CD4-positive, alpha-beta T cell treated with Interleukin-4 for 1 hour (primary cell): ENCODE measurements at regions not wholly inside any gene's neighbourhood (a gene's known extent, or its start where the extent isn't known, plus 50 kb on each side); places are given as distances from the start of the nearest gene placed in this dataset.
"Not testable (repeated sequence)": the region's sequence is repeated elsewhere in the genome, so short reads cannot be mapped to it uniquely, and the experiment has no call there.

ENCODE experiments used
- DNase-seq, 2 donors: peaks; one replicate each; pipeline ENCODE4 v3.0.0-alpha.2; 2020 to 2022

GRCh38 chr4:87716371-87717265 lies 66.5 kb downstream of the DMP1 start:
- DNase-seq: no peak

- no peak for DNase-seq
These were observed 67.4 kb downstream of the DMP1 start for GRCh38 chr4:87717276-87718031.

GRCh38 chr4:87718217-87718835 lies 68.2 kb downstream of the DMP1 start:
- DNase-seq: no peak

- DNase-seq: no peak
These were observed 70.1 kb downstream of the DMP1 start for GRCh38 chr4:87720094-87720691.

- not testable (repeated sequence) for DNase-seq
These were observed 74.1 kb upstream of the IBSP start for GRCh38 chr4:87725287-87725686.

GRCh38 chr4:87732033-87732765 lies 67.2 kb upstream of the IBSP start:
- peak in 1 of 2 donors; percentile 20 for DNase-seq

GRCh38 chr4:87734084-87734483 lies 65.3 kb upstream of the IBSP start:
- DNase-seq: no peak

- no peak for DNase-seq
These were observed 64.4 kb upstream of the IBSP start for GRCh38 chr4:87734936-87735335.

GRCh38 chr4:87738483-87738882 lies 60.9 kb upstream of the IBSP start:
- DNase-seq: no peak

- no peak for DNase-seq
These were observed 59.9 kb upstream of the IBSP start for GRCh38 chr4:87739494-87739893.

- DNase-seq: no peak
These were observed 54.1 kb upstream of the IBSP start for GRCh38 chr4:87745064-87745807.

- no peak for DNase-seq
These were observed 53.4 kb upstream of the IBSP start for GRCh38 chr4:87746001-87746400.
